Astrocyte of the hippocampus (primary cell): ENCODE measurements at regions not wholly inside any gene's neighbourhood (a gene's known extent, or its start where the extent isn't known, plus 50 kb on each side); places are given as distances from the start of the nearest gene placed in this dataset.
"Not testable (repeated sequence)": the region's sequence is repeated elsewhere in the genome, so short reads cannot be mapped to it uniquely, and the experiment has no call there.

ENCODE experiments used
- DNase-seq: peaks from one replicate; pipeline ENCODE4 v3.0.0; 2011; ENCODE audit warnings: low read depth, low spot score

DNA sequence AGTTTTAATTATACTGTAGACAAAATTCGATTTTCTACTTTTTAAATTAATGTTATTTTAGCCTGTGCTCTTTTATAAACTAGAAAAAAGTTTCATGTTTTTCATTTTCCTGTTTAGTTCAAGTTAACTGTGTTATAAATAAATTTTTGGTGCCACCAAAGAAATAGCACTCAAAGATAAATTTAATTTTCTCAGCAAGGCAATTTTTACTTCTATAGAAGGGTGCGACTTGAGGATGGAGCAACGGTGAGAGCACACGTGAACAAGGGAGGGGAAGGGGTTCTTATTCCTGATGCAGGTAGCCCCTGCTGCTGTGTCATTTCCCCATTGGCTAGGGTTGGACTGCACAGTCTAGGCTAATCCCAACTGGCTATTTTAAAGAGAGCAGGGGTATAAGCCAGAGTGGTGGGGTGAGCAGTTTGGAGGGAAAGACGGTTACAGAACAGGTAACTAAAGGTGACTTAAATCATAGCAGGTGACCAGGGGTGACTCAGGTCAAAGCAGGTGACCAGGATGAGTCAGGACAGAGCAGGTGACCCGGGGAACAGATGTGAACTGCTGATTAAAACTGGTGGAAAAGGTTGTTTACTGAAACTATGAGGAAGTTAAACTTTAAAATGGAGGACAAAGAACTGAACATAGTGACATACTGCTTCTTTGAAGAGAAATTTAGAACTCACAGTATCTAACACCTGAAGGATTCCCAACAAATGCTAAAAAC, 104.6 kb upstream of the GPBP1 start:
- no peak for DNase-seq

DNA sequence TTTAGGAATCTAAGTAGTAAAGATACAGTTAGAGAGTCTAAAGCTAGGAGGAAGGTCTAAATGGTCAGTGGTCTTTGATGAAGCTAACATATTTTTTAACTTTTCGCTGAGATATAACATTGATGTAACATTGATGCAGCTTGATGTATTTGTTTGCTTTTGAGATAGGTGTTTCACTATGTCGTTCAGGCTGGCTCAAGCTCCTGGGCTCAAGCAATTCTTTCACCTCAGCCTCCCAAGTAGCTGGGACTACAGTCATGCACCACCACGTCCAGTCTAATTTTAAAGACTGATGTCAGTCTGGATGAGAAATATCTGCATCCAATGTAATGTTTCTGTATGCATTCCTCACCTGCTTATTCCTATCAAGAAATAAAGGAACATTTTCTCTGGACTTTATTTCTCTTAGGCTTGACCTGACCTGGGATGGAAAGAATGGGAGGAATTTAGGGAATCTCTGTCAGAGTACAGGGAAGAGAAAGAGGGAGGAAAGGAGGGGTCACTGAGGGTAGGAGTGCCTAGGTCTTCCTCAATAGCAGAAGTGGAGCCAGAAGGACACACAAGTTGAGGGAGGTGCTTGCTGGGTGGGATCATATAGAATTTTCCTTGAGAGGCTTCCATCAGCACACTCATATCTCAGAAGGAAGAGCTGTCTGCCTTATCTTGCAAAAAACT, 101.5 kb upstream of the GPBP1 start:
- no peak for DNase-seq

DNA sequence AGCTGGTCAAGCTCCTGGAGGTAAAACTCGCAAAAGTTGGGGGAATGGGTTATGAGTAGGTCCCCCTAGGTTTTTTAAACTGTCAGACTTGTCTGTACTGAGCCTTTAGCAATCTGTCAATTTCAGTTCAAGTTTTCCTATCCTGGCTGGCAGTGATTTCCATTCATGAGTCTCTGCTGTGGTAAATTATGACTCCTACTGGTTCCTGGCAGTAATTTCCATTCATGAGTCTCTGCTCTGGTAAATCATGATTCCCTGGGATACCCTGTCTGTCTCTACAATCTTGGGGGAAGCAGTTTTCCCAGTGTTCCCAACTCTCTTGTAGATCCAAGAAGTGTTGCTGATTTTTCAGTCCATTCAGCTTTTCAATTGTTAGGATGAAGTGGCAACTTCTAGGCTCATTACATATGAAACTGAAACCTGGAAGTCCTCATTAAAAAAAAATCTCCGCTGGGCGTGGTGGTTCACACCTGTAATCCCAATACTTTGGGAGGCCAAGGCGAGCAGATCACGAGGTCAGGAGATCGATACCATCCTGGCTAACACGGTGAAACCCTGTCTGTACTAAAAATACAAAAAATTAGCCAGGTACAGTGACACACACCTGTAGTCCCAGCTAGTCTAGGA, 91.3 kb upstream of the GPBP1 start:
- peak; percentile 25 for DNase-seq

GRCh38 chr5:57085306-57086081, 88.4 kb upstream of the GPBP1 start:
- no peak for DNase-seq

- not testable (repeated sequence) for DNase-seq
Observed at GRCh38 chr5:57087947-57088346, 85.9 kb upstream of the GPBP1 start.

- DNase-seq, result no peak
Observed at GRCh38 chr5:57094753-57095683, 78.8 kb upstream of the GPBP1 start.

- no peak for DNase-seq
Observed at GRCh38 chr5:57097526-57097925, 76.3 kb upstream of the GPBP1 start.

DNA sequence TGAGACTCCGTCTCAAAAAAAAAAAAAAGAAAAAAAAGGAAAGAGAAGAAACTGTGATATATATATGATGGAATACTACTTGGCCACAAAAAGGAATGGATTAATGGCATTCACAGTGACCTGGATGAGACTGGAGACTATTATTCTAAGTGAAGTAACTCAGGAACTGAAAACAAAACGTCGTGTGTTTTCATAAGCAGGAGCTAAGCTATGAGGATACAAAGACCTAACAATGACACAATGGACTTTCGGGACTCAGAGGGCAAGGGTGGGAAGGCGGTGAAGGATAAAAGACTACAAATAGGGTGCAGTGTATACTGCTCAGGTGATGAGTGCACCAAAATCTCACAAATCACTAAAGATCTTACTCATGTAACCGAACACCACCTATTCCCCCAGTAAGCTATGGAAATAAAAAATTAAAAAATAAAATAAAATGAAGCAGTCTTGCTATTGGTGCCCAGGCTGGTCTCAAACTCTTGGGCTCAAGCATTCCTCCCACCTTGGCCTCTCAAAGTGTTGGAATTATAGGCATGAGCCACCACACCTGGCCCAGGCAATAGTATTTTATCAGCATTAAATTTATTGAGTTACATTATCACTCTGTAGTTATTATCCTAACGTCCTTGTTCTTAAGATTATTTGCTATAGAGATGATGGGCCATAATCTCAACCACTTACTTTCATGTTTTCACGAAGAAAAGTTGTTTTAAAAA, 71.5 kb upstream of the GPBP1 start:
- no peak for DNase-seq

DNA sequence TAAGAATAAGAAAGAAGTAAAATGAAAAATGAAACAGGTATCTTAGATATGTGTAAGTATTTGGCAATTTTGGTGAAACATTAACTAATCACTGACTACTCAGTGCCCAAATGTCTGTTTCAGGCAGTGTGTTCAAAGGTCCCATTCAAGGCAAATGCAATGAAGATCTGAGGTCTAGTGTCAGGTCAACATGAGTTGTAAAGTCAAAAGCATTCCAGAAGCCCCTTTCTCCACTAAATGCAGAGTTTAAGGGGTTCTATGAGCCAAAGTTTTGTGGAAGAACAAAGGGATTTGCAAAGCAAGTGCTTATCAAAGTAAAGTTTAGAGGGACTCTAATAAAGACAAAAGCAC, 71.0 kb upstream of the GPBP1 start:
- no peak for DNase-seq

GRCh38 chr5:57103317-57103907, 70.4 kb upstream of the GPBP1 start:
- no peak for DNase-seq

DNA sequence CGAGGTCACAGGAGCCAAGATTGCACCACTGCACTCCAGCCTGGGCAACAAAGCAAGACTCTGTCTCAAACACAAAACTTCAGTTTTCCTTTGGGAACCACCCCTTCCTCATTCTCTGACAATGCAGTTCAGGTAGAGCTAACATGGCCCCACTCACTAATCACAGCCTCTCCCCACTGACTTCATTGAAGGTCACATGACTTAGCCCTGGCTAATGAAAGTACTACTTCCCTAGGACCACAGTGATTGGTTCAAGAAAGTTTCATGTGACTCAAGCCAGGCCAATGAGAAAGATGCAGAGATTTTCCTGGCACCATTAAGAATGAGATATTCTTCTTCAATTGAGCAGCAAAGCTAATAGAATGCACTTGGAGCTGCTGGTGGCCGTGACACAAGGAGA, 67.2 kb upstream of the GPBP1 start:
- no peak for DNase-seq

- no peak for DNase-seq
Observed at GRCh38 chr5:57111993-57112392, 61.9 kb upstream of the GPBP1 start.

DNA sequence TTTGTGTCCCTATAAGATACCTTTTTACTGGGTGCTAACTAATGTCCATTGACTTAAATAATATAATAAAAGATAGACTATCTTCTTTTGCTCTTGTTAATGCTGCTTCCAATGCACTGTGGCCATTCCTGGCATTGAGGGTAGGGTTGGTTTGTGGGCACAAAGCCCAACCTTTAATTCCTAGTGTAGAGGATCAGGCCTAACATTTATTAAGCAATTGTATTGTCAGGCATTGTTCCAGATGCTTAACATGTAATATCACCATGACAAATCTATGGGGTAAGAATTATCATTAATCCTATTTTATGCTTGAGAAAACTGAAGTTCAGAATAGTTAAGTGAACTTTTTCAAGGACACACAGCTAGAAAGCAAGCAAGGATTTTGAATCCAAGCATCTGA, 60.4 kb upstream of the GPBP1 start:
- DNase-seq, result peak; percentile 6

- DNase-seq, result peak; percentile 18
Observed at GRCh38 chr5:57117596-57117995, 56.3 kb upstream of the GPBP1 start.

DNA sequence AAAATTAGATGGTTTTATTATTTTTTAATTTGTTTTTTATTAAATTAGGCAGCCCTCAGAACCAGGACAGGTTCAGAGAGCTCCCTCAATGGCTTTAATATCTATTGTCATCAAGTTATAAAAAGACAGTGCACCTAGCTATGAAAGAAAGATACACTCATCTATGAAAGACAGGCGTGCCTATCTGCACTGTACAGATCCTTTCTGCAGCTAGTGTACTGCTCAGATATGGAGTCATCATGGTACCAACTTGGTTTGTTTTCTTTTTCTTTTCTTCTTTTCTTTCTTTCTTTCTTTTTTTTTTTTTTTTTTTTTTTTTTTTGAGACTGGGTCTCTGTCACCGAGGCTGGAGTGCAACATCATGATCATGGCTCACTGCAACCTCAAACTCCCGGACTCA, 54.8 kb upstream of the GPBP1 start:
- no peak for DNase-seq

DNA sequence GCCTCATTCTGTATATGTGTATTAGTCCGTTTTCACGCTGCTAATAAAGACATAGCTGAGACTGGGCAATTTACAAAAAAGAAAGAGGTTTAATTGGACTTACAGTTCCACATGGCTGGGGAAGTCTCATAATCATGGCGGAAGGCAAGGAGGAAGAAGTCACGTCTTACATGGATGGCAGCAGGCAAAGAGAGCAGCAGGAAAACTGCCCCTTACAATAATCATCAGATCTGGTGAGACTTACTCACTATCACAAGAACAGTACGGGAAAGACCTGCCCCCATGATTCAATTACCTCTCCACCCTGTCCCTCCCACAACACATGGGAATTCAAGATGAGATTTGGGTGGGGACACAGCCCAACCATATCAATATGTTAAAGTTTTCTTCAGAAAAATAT, 49.8 kb upstream of the GPBP1 start:
- DNase-seq, result no peak
